ENCODE measurements at regions not wholly inside any gene's neighbourhood (a gene's known extent, or its start where the extent isn't known, plus 50 kb on each side); places are given as distances from the start of the nearest gene placed in this dataset.
A peak's percentile ranks its signal among the peaks of the same experiment; 100 is the strongest.

DNA sequence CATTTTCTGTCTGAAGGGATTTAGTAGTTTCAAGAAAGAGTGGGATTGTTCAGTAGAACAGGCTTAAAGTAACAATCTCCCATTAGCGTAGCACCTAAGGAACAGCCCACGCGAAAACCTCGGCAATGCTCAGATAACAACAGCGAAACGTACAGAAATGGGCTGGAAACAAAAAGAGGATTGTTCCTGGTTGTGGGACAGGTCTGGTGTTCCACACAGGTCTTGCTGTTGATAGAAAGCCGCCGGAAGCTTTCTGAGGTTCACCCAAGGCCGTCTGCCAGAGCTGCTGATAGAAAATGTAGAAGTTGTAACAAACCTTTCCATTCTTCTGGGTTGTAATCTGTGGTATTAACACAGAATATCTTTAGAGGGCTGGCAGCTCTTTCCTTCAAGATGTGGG lies 69.4 kb upstream of the CLCN4 start:
- Histone ChIP-seq H3K79me1 (ENCODE audit: low read length) (no peaks in the 10 kb centered on the region), H4K91ac (ENCODE audit: low read depth, low read length) (no peak overlapping the region), H3K36me3 (ENCODE audit: control insufficient read depth in 1 of 2, insufficient read depth in 2 of 2, low read length in 2 of 2) (peaks cover 16 to 17% of the 10 kb centered on the region in 2 experiments), H3K4me1 (ENCODE audit: control insufficient read depth in 1 of 2, insufficient read depth in 2 of 2, low read length in 2 of 2) (peaks cover 3 to 5% of the 10 kb centered on the region in 2 experiments), H3K9ac (ENCODE audit: low read length) (no peak overlapping the region), H3K9me3 (ENCODE audit: insufficient read depth, low read depth, low read length) (no peaks in the 10 kb centered on the region), H3K4ac (ENCODE audit: low read depth, low read length) (no peak overlapping the region), H2BK120ac (ENCODE audit: insufficient read depth, low read length, poor library complexity) (no peak overlapping the region), H3K18ac (ENCODE audit: low read length) (no peak overlapping the region), H2AFZ (ENCODE audit: insufficient read depth, low read length, poor library complexity) (no peak overlapping the region), H3K23ac (ENCODE audit: low read length) (no peak overlapping the region), H3K14ac (ENCODE audit: low read length) (no peak overlapping the region), H3K27me3 (ENCODE audit: insufficient read depth, low read length) (no peaks in the 10 kb centered on the region), H3K27ac (ENCODE audit: low read depth, low read length) (no peak overlapping the region), H4K12ac (ENCODE audit: low read depth, low read length) (no peak overlapping the region), H3K4me2 (ENCODE audit: low read length) (no peak overlapping the region), H2BK12ac (ENCODE audit: low read length) (no peak overlapping the region), H3K4me3 (ENCODE audit: low read depth, low read length) (no peak overlapping the region), H2AK5ac (ENCODE audit: low read length) (no peak overlapping the region), H2BK5ac (ENCODE audit: low read depth, low read length, poor library complexity) (no peak overlapping the region), H3K79me2 (ENCODE audit: control insufficient read depth, insufficient read depth, low read length, poor library complexity) (no peaks in the 10 kb centered on the region), H4K8ac (ENCODE audit: low read depth, low read length) (no peak overlapping the region)
- WGBS (ENCODE audit: extremely low coverage, insufficient coverage, insufficient read length): no CpG with 5 or more reads among the region's 9 CpGs
- no peak for DNase-seq

DNA sequence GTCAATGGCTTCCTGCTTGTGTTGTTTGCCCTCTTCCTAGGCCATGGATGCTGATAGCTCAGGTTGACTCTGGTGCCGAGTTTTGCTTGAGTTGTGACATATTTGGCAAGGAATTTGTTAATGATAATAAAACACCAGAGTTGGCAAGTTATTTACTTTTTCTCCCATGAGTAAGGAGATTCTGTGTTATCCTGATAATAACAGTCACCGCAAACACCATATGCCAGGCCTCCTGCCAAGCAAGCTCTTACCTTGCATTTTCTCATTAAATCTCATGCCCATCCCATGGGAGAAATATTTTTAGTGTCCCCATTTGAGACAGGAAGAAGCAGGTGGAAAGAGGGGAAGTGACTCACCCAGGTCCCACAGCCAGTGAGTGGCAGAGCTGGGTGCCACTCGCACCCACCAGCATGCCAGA lies 67.4 kb upstream of the CLCN4 start:
- H3K36me3 ChIP-seq (ENCODE audit: control insufficient read depth in 1 of 2, insufficient read depth in 2 of 2, low read length in 2 of 2): peaks cover 22 to 23% of the 10 kb centered on the region in 2 experiments
- H2AK5ac ChIP-seq (ENCODE audit: low read length): no peak overlapping the region
- H3K27ac ChIP-seq (ENCODE audit: low read depth, low read length): no peak overlapping the region
- no peaks in the 10 kb centered on the region for H3K79me2 ChIP-seq (ENCODE audit: control insufficient read depth, insufficient read depth, low read length, poor library complexity)
- H3K4ac ChIP-seq (ENCODE audit: low read depth, low read length): no peak overlapping the region
- H2BK12ac ChIP-seq (ENCODE audit: low read length): no peak overlapping the region
- H3K14ac ChIP-seq (ENCODE audit: low read length): no peak overlapping the region
- H4K91ac ChIP-seq (ENCODE audit: low read depth, low read length): no peak overlapping the region
- H3K79me1 ChIP-seq (ENCODE audit: low read length): no peaks in the 10 kb centered on the region
- no CpG with 5 or more reads among the region's 3 CpGs for WGBS (ENCODE audit: extremely low coverage, insufficient coverage, insufficient read length)
- H3K4me2 ChIP-seq (ENCODE audit: low read length): no peak overlapping the region
- no peaks in the 10 kb centered on the region for H3K9me3 ChIP-seq (ENCODE audit: insufficient read depth, low read depth, low read length)
- no peak overlapping the region for H2AFZ ChIP-seq (ENCODE audit: insufficient read depth, low read length, poor library complexity)
- H3K18ac ChIP-seq (ENCODE audit: low read length): no peak overlapping the region
- no peak overlapping the region for H2BK5ac ChIP-seq (ENCODE audit: low read depth, low read length, poor library complexity)
- peaks cover 3 to 5% of the 10 kb centered on the region in 2 experiments for H3K4me1 ChIP-seq (ENCODE audit: control insufficient read depth in 1 of 2, insufficient read depth in 2 of 2, low read length in 2 of 2)
- no peaks in the 10 kb centered on the region for H3K27me3 ChIP-seq (ENCODE audit: insufficient read depth, low read length)
- H3K4me3 ChIP-seq (ENCODE audit: low read depth, low read length): no peak overlapping the region
- H4K12ac ChIP-seq (ENCODE audit: low read depth, low read length): no peak overlapping the region
- no peak for DNase-seq
- no peak overlapping the region for H3K9ac ChIP-seq (ENCODE audit: low read length)
- H4K8ac ChIP-seq (ENCODE audit: low read depth, low read length): no peak overlapping the region
- no peak overlapping the region for H2BK120ac ChIP-seq (ENCODE audit: insufficient read depth, low read length, poor library complexity)
- no peak overlapping the region for H3K23ac ChIP-seq (ENCODE audit: low read length)

DNA sequence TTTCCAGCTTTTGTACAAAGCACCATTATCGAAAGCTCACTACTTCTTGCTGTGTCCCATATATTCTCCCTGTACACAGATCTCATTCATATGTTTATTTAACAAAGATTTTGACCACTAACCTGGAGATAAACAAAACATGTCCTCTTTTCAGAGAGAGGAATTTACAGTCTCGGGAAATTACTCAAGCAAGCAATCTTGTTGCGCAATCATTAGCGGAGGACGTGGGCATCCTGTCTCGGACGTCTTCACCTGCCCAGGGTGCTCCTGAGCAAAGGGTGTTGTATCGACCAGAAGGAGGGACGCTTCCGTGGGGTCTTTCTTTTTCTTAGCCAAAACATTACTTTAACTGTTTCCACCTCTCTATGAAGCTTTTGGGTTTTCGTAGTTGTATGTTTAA lies 66.5 kb upstream of the CLCN4 start:
- Histone ChIP-seq H2BK120ac (ENCODE audit: insufficient read depth, low read length, poor library complexity) (no peak overlapping the region), H3K27ac (ENCODE audit: low read depth, low read length) (no peak overlapping the region), H3K27me3 (ENCODE audit: insufficient read depth, low read length) (no peaks in the 10 kb centered on the region), H3K4me1 (ENCODE audit: control insufficient read depth in 1 of 2, insufficient read depth in 2 of 2, low read length in 2 of 2) (peaks cover 3 to 5% of the 10 kb centered on the region in 2 experiments), H3K18ac (ENCODE audit: low read length) (no peak overlapping the region), H3K79me1 (ENCODE audit: low read length) (no peaks in the 10 kb centered on the region), H3K4me3 (ENCODE audit: low read depth, low read length) (no peak overlapping the region), H4K12ac (ENCODE audit: low read depth, low read length) (no peak overlapping the region), H3K79me2 (ENCODE audit: control insufficient read depth, insufficient read depth, low read length, poor library complexity) (no peaks in the 10 kb centered on the region), H3K9me3 (ENCODE audit: insufficient read depth, low read depth, low read length) (no peaks in the 10 kb centered on the region), H2BK5ac (ENCODE audit: low read depth, low read length, poor library complexity) (no peak overlapping the region), H3K9ac (ENCODE audit: low read length) (no peak overlapping the region), H2AK5ac (ENCODE audit: low read length) (no peak overlapping the region), H3K36me3 (ENCODE audit: control insufficient read depth in 1 of 2, insufficient read depth in 2 of 2, low read length in 2 of 2) (peaks cover 23 to 24% of the 10 kb centered on the region in 2 experiments), H2BK12ac (ENCODE audit: low read length) (no peak overlapping the region), H2AFZ (ENCODE audit: insufficient read depth, low read length, poor library complexity) (no peak overlapping the region), H4K8ac (ENCODE audit: low read depth, low read length) (no peak overlapping the region), H3K14ac (ENCODE audit: low read length) (no peak overlapping the region), H3K4ac (ENCODE audit: low read depth, low read length) (no peak overlapping the region), H3K23ac (ENCODE audit: low read length) (no peak overlapping the region), H4K91ac (ENCODE audit: low read depth, low read length) (no peak overlapping the region), H3K4me2 (ENCODE audit: low read length) (no peak overlapping the region)
- DNase-seq: peak in 1 of 2 donors; percentile 73
- no CpG with 5 or more reads among the region's 11 CpGs for WGBS (ENCODE audit: extremely low coverage, insufficient coverage, insufficient read length)

DNA sequence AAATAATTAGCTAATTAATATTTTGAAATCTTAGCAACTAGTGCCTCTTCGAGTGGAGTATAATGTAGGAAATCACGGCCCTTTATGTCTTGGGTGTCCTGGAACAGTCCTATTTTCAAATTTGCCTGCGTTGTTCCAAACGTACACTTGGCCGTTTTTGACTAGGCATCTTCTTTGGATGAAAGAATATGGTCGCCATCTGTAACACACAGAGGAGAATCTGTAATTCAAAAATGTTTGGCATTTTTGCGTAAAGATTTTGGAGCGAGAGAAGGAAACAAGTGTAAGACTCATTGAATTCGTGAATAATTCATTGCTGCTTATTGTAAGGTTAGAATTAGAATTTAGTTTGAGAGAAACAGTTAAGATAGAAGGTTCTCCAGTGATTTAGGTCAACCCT lies 61.5 kb upstream of the CLCN4 start:
- no CpG with 5 or more reads among the region's 9 CpGs for WGBS (ENCODE audit: extremely low coverage, insufficient coverage, insufficient read length)

More for the DNA sequence above, 61.5 kb upstream of the CLCN4 start:
- Histone ChIP-seq H2BK12ac (ENCODE audit: low read length) (no peak overlapping the region), H2BK120ac (ENCODE audit: insufficient read depth, low read length, poor library complexity) (no peak overlapping the region), H3K27me3 (ENCODE audit: insufficient read depth, low read length) (no peaks in the 10 kb centered on the region), H3K18ac (ENCODE audit: low read length) (no peak overlapping the region), H3K4me3 (ENCODE audit: low read depth, low read length) (no peak overlapping the region), H3K4me1 (ENCODE audit: control insufficient read depth in 1 of 2, insufficient read depth in 2 of 2, low read length in 2 of 2) (peaks cover 0 to 3% of the 10 kb centered on the region in 2 experiments), H3K14ac (ENCODE audit: low read length) (no peak overlapping the region), H3K23ac (ENCODE audit: low read length) (no peak overlapping the region), H4K12ac (ENCODE audit: low read depth, low read length) (no peak overlapping the region), H3K9ac (ENCODE audit: low read length) (no peak overlapping the region), H3K9me3 (ENCODE audit: insufficient read depth, low read depth, low read length) (no peaks in the 10 kb centered on the region), H2BK5ac (ENCODE audit: low read depth, low read length, poor library complexity) (no peak overlapping the region), H3K4ac (ENCODE audit: low read depth, low read length) (no peak overlapping the region), H2AFZ (ENCODE audit: insufficient read depth, low read length, poor library complexity) (no peak overlapping the region), H3K79me2 (ENCODE audit: control insufficient read depth, insufficient read depth, low read length, poor library complexity) (no peaks in the 10 kb centered on the region), H3K4me2 (ENCODE audit: low read length) (no peak overlapping the region), H2AK5ac (ENCODE audit: low read length) (no peak overlapping the region), H3K36me3 (ENCODE audit: control insufficient read depth in 1 of 2, insufficient read depth in 2 of 2, low read length in 2 of 2) (peaks cover 26 to 40% of the 10 kb centered on the region in 2 experiments), H3K27ac (ENCODE audit: low read depth, low read length) (no peak overlapping the region), H4K8ac (ENCODE audit: low read depth, low read length) (no peak overlapping the region), H4K91ac (ENCODE audit: low read depth, low read length) (no peak overlapping the region), H3K79me1 (ENCODE audit: low read length) (no peaks in the 10 kb centered on the region)
- DNase-seq: no peak

All from trophoblast cell (in vitro differentiated cells and primary cell).